Endothelial cell of umbilical vein (primary cell): ENCODE measurements at regions not wholly inside any gene's neighbourhood (a gene's known extent, or its start where the extent isn't known, plus 50 kb on each side); places are given as distances from the start of the nearest gene placed in this dataset.

Experiments
- CTCF ChIP-seq, 2 donors: IDR thresholded peaks; 1 replicate in 1 of 2; 2 replicates in 1 of 2; pipeline ENCODE4 v1.5.1; 2011; ENCODE audit warnings: low read length in 2 of 2, mild to moderate bottlenecking in 2 of 2, moderate library complexity in 2 of 2, control low read depth in 1 of 2, inconsistent platforms in 1 of 2, low read depth in 1 of 2; ENCODE audit not compliant: insufficient read depth in 1 of 2; ENCODE audit errors: extremely low read depth in 1 of 2
- EZH2 ChIP-seq: IDR thresholded peaks from 2 replicates; pipeline ENCODE4 v1.6.1; 2012; ENCODE audit warnings: borderline replicate concordance, low read depth, mild to moderate bottlenecking, moderate library complexity, low read length, inconsistent platforms; ENCODE audit not compliant: severe bottlenecking
- FOS ChIP-seq: IDR thresholded peaks from 2 replicates; pipeline ENCODE4 v1.6.1; 2011; ENCODE audit warnings: mild to moderate bottlenecking, low read length, moderate library complexity, borderline replicate concordance; ENCODE audit not compliant: insufficient read depth
- GATA2 ChIP-seq: IDR thresholded peaks from 2 replicates; pipeline ENCODE4 v1.7.0; 2011; ENCODE audit warnings: low read depth, mild to moderate bottlenecking, moderate library complexity, mixed read lengths, low read length; ENCODE audit not compliant: insufficient read length, insufficient read depth
- JUN ChIP-seq: IDR thresholded peaks from 2 replicates; pipeline ENCODE4 v1.6.1; 2011; ENCODE audit warnings: borderline replicate concordance, low read depth; ENCODE audit not compliant: insufficient read length, insufficient read depth
- MAX ChIP-seq: IDR thresholded peaks from 2 replicates; pipeline ENCODE4 v1.6.1; 2011; ENCODE audit not compliant: insufficient read depth, insufficient read length
- POLR2A ChIP-seq: IDR thresholded peaks from 2 replicates; pipeline ENCODE4 v1.6.1; 2012; ENCODE audit warnings: low read depth, mild to moderate bottlenecking, control low read depth, low read length
- POLR2AphosphoS5 ChIP-seq: IDR thresholded peaks from 2 replicates; pipeline ENCODE4 v1.6.1; 2012; ENCODE audit warnings: low read depth, mild to moderate bottlenecking, control low read depth, low read length, moderate library complexity; ENCODE audit not compliant: insufficient read depth

- TF ChIP-seq CTCF (IDR thresholded peaks at IDR 0.05; ENCODE audit: extremely low read depth in 1 of 2, insufficient read depth in 1 of 2, low read depth in 1 of 2, low read length in 2 of 2) (no peak), JUN (no peak), POLR2A (no peak), EZH2 (no peak), POLR2AphosphoS5 (no peak), GATA2 (no peak), MAX (no peak), FOS (no peak)
Observed at GRCh38 chr20:22430746-22431168, 153.6 kb downstream of the FOXA2 start.
